Astrocyte (in vitro differentiated cells and primary cell): ENCODE measurements at regions not wholly inside any gene's neighbourhood (a gene's known extent, or its start where the extent isn't known, plus 50 kb on each side); places are given as distances from the start of the nearest gene placed in this dataset.
A peak's percentile ranks its signal among the peaks of the same experiment; 100 is the strongest.

Source experiments
- DNase-seq: peaks from one replicate; pipeline ENCODE4 v3.0.0-alpha.2; 2010; ENCODE audit warnings: low read depth
- FAIRE-seq: peaks from 2 replicates; lab custom pipeline; 2011; peaks lifted over from hg19 to GRCh38; lab: Jason Lieb, UNC
- H2AFZ ChIP-seq: 2 replicates; pipeline ENCODE4 v1.6.0; 2012; ENCODE audit warnings: low read depth, low read length, inconsistent platforms
- H3K27ac ChIP-seq: 2 replicates; pipeline ENCODE4 v1.5.1; 2011; ENCODE audit warnings: low read depth, low read length, inconsistent platforms
- H3K27me3 ChIP-seq: 2 replicates; pipeline ENCODE4 v1.6.0; 2011; ENCODE audit warnings: low read length, inconsistent platforms; ENCODE audit not compliant: insufficient read depth
- H3K36me3 ChIP-seq: 2 replicates; pipeline ENCODE4 v1.5.1; 2011; ENCODE audit warnings: low read length, inconsistent platforms; ENCODE audit not compliant: insufficient read depth
- H3K4me1 ChIP-seq: 2 replicates; pipeline ENCODE4 v1.5.1; 2011; ENCODE audit warnings: low read length, inconsistent platforms; ENCODE audit not compliant: insufficient read depth
- H3K4me2 ChIP-seq: 2 replicates; pipeline ENCODE4 v1.6.0; 2012; ENCODE audit warnings: low read length, inconsistent platforms
- H3K4me3 ChIP-seq: 2 replicates; pipeline ENCODE4 v1.5.1; 2011; ENCODE audit warnings: low read depth, mild to moderate bottlenecking, low read length, inconsistent platforms; ENCODE audit not compliant: insufficient read depth
- H3K79me2 ChIP-seq: 2 replicates; pipeline ENCODE4 v1.6.0; 2012; ENCODE audit warnings: mild to moderate bottlenecking, low read length, inconsistent platforms; ENCODE audit not compliant: insufficient read depth
- H3K9ac ChIP-seq: 2 replicates; pipeline ENCODE4 v1.6.0; 2012; ENCODE audit warnings: mild to moderate bottlenecking, low read length, inconsistent platforms
- H3K9me3 ChIP-seq: 2 replicates; pipeline ENCODE4 v1.5.1; 2012; ENCODE audit warnings: low read depth, mild to moderate bottlenecking, low read length, inconsistent platforms; ENCODE audit not compliant: insufficient read depth
- H4K20me1 ChIP-seq: 2 replicates; pipeline ENCODE4 v1.6.0; 2012; ENCODE audit warnings: low read length, inconsistent platforms; ENCODE audit not compliant: insufficient read depth
- H3K27ac Mint-ChIP-seq: one replicate; pipeline ENCODE4 v1.8.0; 2021; ENCODE audit warnings: mild to moderate bottlenecking, mixed read lengths; ENCODE audit not compliant: unreplicated experiment
- H3K27me3 Mint-ChIP-seq: one replicate; pipeline ENCODE4 v1.8.0; 2021; ENCODE audit warnings: low read depth, mixed read lengths; ENCODE audit not compliant: unreplicated experiment
- H3K36me3 Mint-ChIP-seq: one replicate; pipeline ENCODE4 v1.8.0; 2021; ENCODE audit warnings: low read depth, mixed read lengths; ENCODE audit not compliant: unreplicated experiment
- H3K4me1 Mint-ChIP-seq: one replicate; pipeline ENCODE4 v1.8.0; 2021; ENCODE audit warnings: low read depth, mixed read lengths; ENCODE audit not compliant: unreplicated experiment
- H3K4me3 Mint-ChIP-seq: one replicate; pipeline ENCODE4 v1.8.0; 2021; ENCODE audit warnings: mild to moderate bottlenecking, moderate library complexity, mixed read lengths; ENCODE audit not compliant: unreplicated experiment
- H3K9me3 Mint-ChIP-seq: one replicate; pipeline ENCODE4 v1.8.0; 2021; ENCODE audit warnings: mild to moderate bottlenecking, mixed read lengths; ENCODE audit not compliant: unreplicated experiment
- CTCF ChIP-seq: IDR thresholded peaks from 2 replicates; pipeline ENCODE4 v1.5.1; 2011; ENCODE audit warnings: low read depth, mild to moderate bottlenecking, inconsistent platforms, low read length, moderate library complexity; ENCODE audit not compliant: insufficient read depth
- EZH2 ChIP-seq: IDR thresholded peaks from 2 replicates; pipeline ENCODE4 v1.6.1; 2012; ENCODE audit warnings: mild to moderate bottlenecking, low read length, inconsistent platforms; ENCODE audit not compliant: insufficient read depth

- Histone ChIP-seq H3K79me2 (no peaks in the 10 kb centered on the region), H3K4me2 (no peak overlapping the region), H3K9me3 (no peaks in the 10 kb centered on the region), H3K27ac (no peak overlapping the region), H3K27me3 (no peaks in the 10 kb centered on the region), H3K4me1 (peaks cover 5% of the 10 kb centered on the region), H3K36me3 (no peaks in the 10 kb centered on the region), H4K20me1 (no peaks in the 10 kb centered on the region), H2AFZ (no peak overlapping the region), H3K9ac (no peak overlapping the region), H3K4me3 (no peak overlapping the region)
- Mint-ChIP-seq H3K27me3 (no peaks in the 10 kb centered on the region), H3K4me1 (peaks cover 7% of the 10 kb centered on the region), H3K9me3 (peaks cover 3% of the 10 kb centered on the region), H3K36me3 (no peaks in the 10 kb centered on the region), H3K27ac (no peak overlapping the region), H3K4me3 (no peak overlapping the region)
- DNase-seq (no peak), FAIRE-seq (no peak)
- TF ChIP-seq EZH2 = no peak
- no peak for TF ChIP-seq CTCF
Observed at GRCh38 chr7:113635492-113635891, 283.3 kb downstream of the PPP1R3A start.

- H3K4me1 ChIP-seq = peaks cover 5% of the 10 kb centered on the region
- H2AFZ ChIP-seq = no peak overlapping the region
- no peaks in the 10 kb centered on the region for H4K20me1 ChIP-seq
- H3K4me1 Mint-ChIP-seq = peaks cover 7% of the 10 kb centered on the region
- no peaks in the 10 kb centered on the region for H3K36me3 ChIP-seq
- no peak overlapping the region for H3K4me3 Mint-ChIP-seq
- H3K4me2 ChIP-seq = no peak overlapping the region
- H3K27me3 Mint-ChIP-seq = no peaks in the 10 kb centered on the region
- no peaks in the 10 kb centered on the region for H3K36me3 Mint-ChIP-seq
- TF ChIP-seq CTCF = no peak
- TF ChIP-seq EZH2 = no peak
- no peak for DNase-seq
- no peak overlapping the region for H3K9ac ChIP-seq
- no peak overlapping the region for H3K27ac Mint-ChIP-seq
- no peaks in the 10 kb centered on the region for H3K27me3 ChIP-seq
- H3K9me3 ChIP-seq = no peaks in the 10 kb centered on the region
- H3K9me3 Mint-ChIP-seq = peaks cover 3% of the 10 kb centered on the region
- H3K27ac ChIP-seq = no peak overlapping the region
- H3K79me2 ChIP-seq = no peaks in the 10 kb centered on the region
- H3K4me3 ChIP-seq = no peak overlapping the region
- FAIRE-seq = no peak
Observed at GRCh38 chr7:113633073-113633472, 285.7 kb downstream of the PPP1R3A start.

- H3K9me3 Mint-ChIP-seq = peaks cover 2% of the 10 kb centered on the region
- Histone ChIP-seq H3K4me3 (no peak overlapping the region), H3K36me3 (no peaks in the 10 kb centered on the region), H2AFZ (no peak overlapping the region), H3K27me3 (no peaks in the 10 kb centered on the region), H3K4me1 (no peaks in the 10 kb centered on the region), H4K20me1 (no peaks in the 10 kb centered on the region), H3K9ac (no peak overlapping the region), H3K4me2 (no peak overlapping the region), H3K9me3 (no peaks in the 10 kb centered on the region), H3K27ac (no peak overlapping the region), H3K79me2 (no peaks in the 10 kb centered on the region)
- no peak for TF ChIP-seq CTCF
- no peak for TF ChIP-seq EZH2
- peak overlapping the region; percentile 54 for H3K27ac Mint-ChIP-seq
- no peaks in the 10 kb centered on the region for H3K4me1 Mint-ChIP-seq
- FAIRE-seq (no peak), DNase-seq (no peak)
- no peak overlapping the region for H3K4me3 Mint-ChIP-seq
- H3K36me3 Mint-ChIP-seq = no peaks in the 10 kb centered on the region
- no peaks in the 10 kb centered on the region for H3K27me3 Mint-ChIP-seq
Observed at GRCh38 chr7:113628948-113629847, 289.6 kb downstream of the PPP1R3A start.
